SH-SY5Y (cell line): ENCODE measurements at regions not wholly inside any gene's neighbourhood (a gene's known extent, or its start where the extent isn't known, plus 50 kb on each side); places are given as distances from the start of the nearest gene placed in this dataset.

Experiments
- GATA2 ChIP-seq: IDR thresholded peaks from 2 replicates; pipeline ENCODE4 v1.6.1; 2011; ENCODE audit warnings: mild to moderate bottlenecking, low read depth, low read length
- GATA3 ChIP-seq: IDR thresholded peaks from 2 replicates; pipeline ENCODE4 v1.6.1; 2011; ENCODE audit warnings: low read depth, mild to moderate bottlenecking, low read length, moderate library complexity

- TF ChIP-seq GATA3: no peak
- no peak for TF ChIP-seq GATA2
These were observed 510.2 kb downstream of the RASEF start for GRCh38 chr9:82552784-82553183.

GRCh38 chr9:82553654-82554366 lies 509.1 kb downstream of the RASEF start:
- TF ChIP-seq GATA2 (no peak), GATA3 (no peak)

GRCh38 chr9:82554381-82554780 lies 508.6 kb downstream of the RASEF start:
- TF ChIP-seq GATA3 (no peak), GATA2 (no peak)

- TF ChIP-seq GATA3 (peak; percentile 39; the same call in 1 of the 2 replicates), GATA2 (peak; percentile 62; the same call in 1 of the 2 replicates)
These were observed 507.9 kb downstream of the RASEF start for GRCh38 chr9:82555031-82555430.

GRCh38 chr9:82555431-82556051 lies 507.4 kb downstream of the RASEF start:
- no peak for TF ChIP-seq GATA2
- no peak for TF ChIP-seq GATA3

GRCh38 chr9:82558346-82558745 lies 504.6 kb downstream of the RASEF start:
- no peak for TF ChIP-seq GATA2
- no peak for TF ChIP-seq GATA3

- TF ChIP-seq GATA2 (no peak), GATA3 (no peak)
These were observed 503.9 kb downstream of the RASEF start for GRCh38 chr9:82558855-82559630.

- TF ChIP-seq GATA3: no peak
- TF ChIP-seq GATA2: no peak
These were observed 502.9 kb downstream of the RASEF start for GRCh38 chr9:82560036-82560435.

GRCh38 chr9:82560457-82560904 lies 502.5 kb downstream of the RASEF start:
- no peak for TF ChIP-seq GATA3
- no peak for TF ChIP-seq GATA2

- TF ChIP-seq GATA3: no peak
- no peak for TF ChIP-seq GATA2
These were observed 499.8 kb downstream of the RASEF start for GRCh38 chr9:82563094-82563493.

GRCh38 chr9:82563841-82564240 lies 499.1 kb downstream of the RASEF start:
- no peak for TF ChIP-seq GATA2
- TF ChIP-seq GATA3: no peak

GRCh38 chr9:82565188-82565969 lies 497.6 kb downstream of the RASEF start:
- TF ChIP-seq GATA3: no peak
- TF ChIP-seq GATA2: no peak

- no peak for TF ChIP-seq GATA3
- TF ChIP-seq GATA2: no peak
These were observed 495.0 kb downstream of the RASEF start for GRCh38 chr9:82567953-82568352.

- TF ChIP-seq GATA2: no peak
- TF ChIP-seq GATA3: no peak
These were observed 492.7 kb downstream of the RASEF start for GRCh38 chr9:82570226-82570625.

GRCh38 chr9:82571540-82571939 lies 491.4 kb downstream of the RASEF start:
- no peak for TF ChIP-seq GATA3
